IMR-90 (cell line): ENCODE measurements at regions not wholly inside any gene's neighbourhood (a gene's known extent, or its start where the extent isn't known, plus 50 kb on each side); places are given as distances from the start of the nearest gene placed in this dataset.

Source experiments
- ATAC-seq: fragments of 200-7000 bp; cut with Tn5 transposase; 2 replicates; pipeline ENCODE4 v1.9.1; 2020; ENCODE audit warnings: low read depth, mild to moderate bottlenecking, moderate library complexity
- BruUV-seq: library from RNA; stranded (reverse); fragments of 400-500 nt; replicated peaks from 2 replicates; lab custom pipeline; 2021; lab: Mats Ljungman, UMichigan
- CTCF ChIA-PET: fragments of 300-600 bp; formaldehyde crosslinking; extraction: SDS; loops from one replicate; lab custom pipeline; 2021; ENCODE audit warnings: antibody characterized with exemption; lab: Yijun Ruan, JAX
- POLR2A ChIA-PET: fragments of 300-600 bp; sonication (Branson Sonifier 250); formaldehyde crosslinking; loops from one replicate; lab custom pipeline; 2022; ENCODE audit warnings: antibody characterized with exemption; ENCODE audit not compliant: unreplicated experiment; lab: Charles Lee
- DNase-seq: peaks from one replicate; pipeline ENCODE4 v3.0.0; 2013
- H2AFZ ChIP-seq: replicated peaks from 2 replicates; pipeline ENCODE3; 2013; ENCODE audit warnings: low read length, mild to moderate bottlenecking; ENCODE audit not compliant: poor library complexity
- H2AK5ac ChIP-seq: 2 replicates; pipeline ENCODE4 v1.6.1; 2013; ENCODE audit warnings: low read depth, low read length, inconsistent platforms
- H2AK9ac ChIP-seq: replicated peaks from 2 replicates; pipeline ENCODE3; 2013; ENCODE audit warnings: mild to moderate bottlenecking, low read depth, low read length, moderate library complexity; ENCODE audit not compliant: poor library complexity
- H2BK120ac ChIP-seq: 2 replicates; pipeline ENCODE4 v1.6.1; 2013; ENCODE audit warnings: low read depth, low read length, inconsistent platforms
- H2BK15ac ChIP-seq: 3 replicates; pipeline ENCODE4 v1.6.1; 2013; ENCODE audit warnings: low read depth, low read length, inconsistent platforms
- H2BK20ac ChIP-seq: 2 replicates; pipeline ENCODE4 v1.6.1; 2013; ENCODE audit warnings: low read depth, mild to moderate bottlenecking, inconsistent platforms, low read length, moderate library complexity
- H2BK5ac ChIP-seq: 2 replicates; pipeline ENCODE4 v1.6.1; 2013; ENCODE audit warnings: mild to moderate bottlenecking, low read depth, low read length, inconsistent platforms; ENCODE audit not compliant: poor library complexity, severe bottlenecking
- H3K14ac ChIP-seq: replicated peaks from 2 replicates; pipeline ENCODE4 v1.6.1; 2013; ENCODE audit warnings: low read depth, low read length, inconsistent platforms
- H3K18ac ChIP-seq: 2 replicates; pipeline ENCODE4 v1.6.1; 2013; ENCODE audit warnings: low read depth, low read length, control low read depth
- H3K23ac ChIP-seq: 2 replicates; pipeline ENCODE4 v1.6.1; 2013; ENCODE audit warnings: low read depth, low read length, inconsistent platforms
- H3K27ac ChIP-seq: 2 replicates; pipeline ENCODE4 v1.5.1; 2013; ENCODE audit warnings: mild to moderate bottlenecking, control low read depth, low read length; ENCODE audit not compliant: insufficient read depth
- H3K27me3 ChIP-seq: 2 replicates; pipeline ENCODE4 v1.6.1; 2013; ENCODE audit warnings: low read length; ENCODE audit not compliant: control insufficient read depth, insufficient read depth
- H3K36me3 ChIP-seq: 2 replicates; pipeline ENCODE4 v1.6.1; 2013; ENCODE audit warnings: low read length, mixed read lengths; ENCODE audit not compliant: control insufficient read depth, insufficient read depth
- H3K4ac ChIP-seq: 2 replicates; pipeline ENCODE4 v1.6.1; 2013; ENCODE audit warnings: low read depth, low read length, inconsistent platforms
- H3K4me1 ChIP-seq: 2 replicates; pipeline ENCODE4 v1.6.1; 2013; ENCODE audit warnings: low read length, mixed read lengths; ENCODE audit not compliant: control insufficient read depth, insufficient read depth
- H3K4me2 ChIP-seq: 2 replicates; pipeline ENCODE4 v1.6.1; 2013; ENCODE audit warnings: low read depth, mild to moderate bottlenecking, control low read depth, low read length, moderate library complexity
- H3K4me3 ChIP-seq: 2 replicates; pipeline ENCODE4 v1.5.1; 2013; ENCODE audit warnings: low read depth, mild to moderate bottlenecking, control low read depth, low read length, moderate library complexity; ENCODE audit not compliant: insufficient read depth
- H3K56ac ChIP-seq: 2 replicates; pipeline ENCODE4 v1.6.1; 2013; ENCODE audit warnings: low read length, inconsistent platforms; ENCODE audit not compliant: insufficient read depth; ENCODE audit errors: extremely low read depth
- H3K79me1 ChIP-seq, 2 experiments: 2 replicates each; pipeline ENCODE4 v1.6.1; 2013; ENCODE audit warnings: low read length in 2 of 2, inconsistent platforms in 1 of 2, low read depth in 1 of 2
- H3K9ac ChIP-seq: 2 replicates; pipeline ENCODE4 v1.6.1; 2013; ENCODE audit warnings: low read depth, low read length, control low read depth
- H3K9me1 ChIP-seq: 2 replicates; pipeline ENCODE4 v1.6.1; 2013; ENCODE audit warnings: low read length, inconsistent platforms; ENCODE audit not compliant: insufficient read depth
- H3K9me3 ChIP-seq: 2 replicates; pipeline ENCODE4 v1.6.1; 2013; ENCODE audit warnings: low read length; ENCODE audit not compliant: control insufficient read depth, insufficient read depth
- H4K20me1 ChIP-seq: 2 replicates; pipeline ENCODE4 v1.6.1; 2013; ENCODE audit warnings: low read length, inconsistent platforms; ENCODE audit not compliant: insufficient read depth
- H4K5ac ChIP-seq: 2 replicates; pipeline ENCODE4 v1.6.1; 2013; ENCODE audit warnings: mild to moderate bottlenecking, low read depth, low read length, control low read depth
- H4K8ac ChIP-seq, 2 experiments: 2 replicates each; pipeline ENCODE4 v1.6.1; 2013; ENCODE audit warnings: low read depth in 2 of 2, low read length in 2 of 2, control low read depth in 1 of 2, inconsistent platforms in 1 of 2
- H4K91ac ChIP-seq: 2 replicates; pipeline ENCODE4 v1.6.1; 2013; ENCODE audit warnings: low read depth, low read length, inconsistent platforms; ENCODE audit not compliant: insufficient read depth
- CEBPB ChIP-seq: IDR thresholded peaks from 2 replicates; pipeline ENCODE4 v1.6.1; 2012; ENCODE audit warnings: low read depth, low read length, improper control_type of control experiment
- CHD1 ChIP-seq: IDR thresholded peaks from 2 replicates; pipeline ENCODE4 v1.6.1; 2012; ENCODE audit warnings: low read depth, low read length, improper control_type of control experiment
- CTCF ChIP-seq: conservative IDR thresholded peaks from 2 replicates; pipeline ENCODE4 v1.5.1; 2012; ENCODE audit warnings: mild to moderate bottlenecking, low read depth, low read length, improper control_type of control experiment
- ELK1 ChIP-seq: fragments of 150-350 bp; IDR thresholded peaks from 2 replicates; pipeline ENCODE4 v1.6.1; 2016; ENCODE audit warnings: low read depth, mild to moderate bottlenecking, low read length, moderate library complexity, borderline replicate concordance
- MAZ ChIP-seq: IDR thresholded peaks from 2 replicates; pipeline ENCODE4 v1.6.1; 2012; ENCODE audit warnings: low read depth, mild to moderate bottlenecking, low read length, improper control_type of control experiment, moderate library complexity, borderline replicate concordance
- POLR2A ChIP-seq: IDR thresholded peaks from 2 replicates; pipeline ENCODE4 v1.6.1; 2012; ENCODE audit warnings: mild to moderate bottlenecking, low read depth, low read length
- RAD21 ChIP-seq: IDR thresholded peaks from 2 replicates; pipeline ENCODE4 v1.6.1; 2012; ENCODE audit warnings: low read length, improper control_type of control experiment
- SMC3 ChIP-seq: fragments of 150-350 bp; IDR thresholded peaks from 2 replicates; pipeline ENCODE4 v1.6.1; 2016; ENCODE audit warnings: low read depth, mild to moderate bottlenecking, antibody characterized with exemption, low read length, moderate library complexity
- USF2 ChIP-seq: fragments of 150-350 bp; IDR thresholded peaks from 2 replicates; pipeline ENCODE4 v1.6.1; 2017; ENCODE audit warnings: mild to moderate bottlenecking, antibody characterized with exemption, low read length, low read depth
- dilution Hi-C: fragments of 300-500 bp; cut with HindIII; formaldehyde crosslinking; loops from one replicate; pipeline ENCODE4 v1.14.3; 2018; ENCODE audit warnings: low sequenced_read_pairs; ENCODE audit not compliant: unreplicated experiment
- in situ Hi-C: fragments of 300-500 bp; cut with MboI; formaldehyde crosslinking; loops from 3 replicates; pipeline ENCODE4 v1.14.3; 2019; ENCODE audit warnings: low sequenced_read_pairs, inconsistent platforms, mixed read lengths
- intact Hi-C: fragments of 100-400 bp; cut with micrococcal nuclease; formaldehyde crosslinking; loops from 2 replicates; pipeline ENCODE4 v1.10.0; 2022

- H3K4ac ChIP-seq = no peak overlapping the region
- ATAC-seq (no peak), DNase-seq (no peak)
- no peak overlapping the region for H3K4me2 ChIP-seq
- in situ Hi-C loops (no loop called here), dilution Hi-C loops (no loop called here), intact Hi-C loops (no loop called here)
- no peak overlapping the region for H3K23ac ChIP-seq
- H4K20me1 ChIP-seq = no peaks in the 10 kb centered on the region
- no peaks in the 10 kb centered on the region for H3K36me3 ChIP-seq
- H4K8ac ChIP-seq = no peak overlapping the region
- no peaks in the 10 kb centered on the region for H3K27me3 ChIP-seq
- H3K18ac ChIP-seq = no peak overlapping the region
- H2AK5ac ChIP-seq = no peak overlapping the region
- no peak overlapping the region for H3K4me3 ChIP-seq
- H2AFZ ChIP-seq = no peak overlapping the region
- peaks cover 2% of the 10 kb centered on the region; the same call in 1 of the 2 replicates for H3K9me3 ChIP-seq
- H3K9ac ChIP-seq = no peak overlapping the region
- H2BK5ac ChIP-seq = no peak overlapping the region
- H4K5ac ChIP-seq = no peak overlapping the region
- no peaks in the 10 kb centered on the region for H3K9me1 ChIP-seq
- TF ChIP-seq MAZ (no peak), CHD1 (no peak), RAD21 (no peak), CTCF (no peak), POLR2A (no peak), ELK1 (no peak), USF2 (no peak), CEBPB (no peak), SMC3 (no peak)
- ChIA-PET POLR2A (no interaction called here), CTCF (no interaction called here)
- H3K79me1 ChIP-seq = no peaks in the 10 kb centered on the region
- H2BK120ac ChIP-seq = no peak overlapping the region
- H3K4me1 ChIP-seq = no peaks in the 10 kb centered on the region
- no TSS peak for BruUV-seq
- no peak overlapping the region for H3K27ac ChIP-seq
- H3K56ac ChIP-seq = no peak overlapping the region
- H2BK20ac ChIP-seq = no peak overlapping the region
- H4K91ac ChIP-seq = no peak overlapping the region
- no peak overlapping the region for H2AK9ac ChIP-seq
- no peak overlapping the region for H3K14ac ChIP-seq
- H2BK15ac ChIP-seq = no peak overlapping the region
Measured at GRCh38 chr4:31983677-31984076, 1263.5 kb downstream of the PCDH7 start.
